Skeletal muscle satellite cell (primary cell): ENCODE measurements at regions not wholly inside any gene's neighbourhood (a gene's known extent, or its start where the extent isn't known, plus 50 kb on each side); places are given as distances from the start of the nearest gene placed in this dataset.
"Not testable (repeated sequence)": the region's sequence is repeated elsewhere in the genome, so short reads cannot be mapped to it uniquely, and the experiment has no call there.

ENCODE experiments used
- H3K27me3 ChIP-seq: 2 replicates; pipeline ENCODE4 v1.7.0; 2013; ENCODE audit warnings: low read length; ENCODE audit not compliant: control insufficient read depth, insufficient read depth
- H3K36me3 ChIP-seq: 2 replicates; pipeline ENCODE4 v1.7.0; 2013; ENCODE audit warnings: mild to moderate bottlenecking, control low read depth, low read length; ENCODE audit not compliant: insufficient read depth
- H3K4me1 ChIP-seq: 2 replicates; pipeline ENCODE4 v1.7.0; 2013; ENCODE audit warnings: low read length; ENCODE audit not compliant: control insufficient read depth, insufficient read depth
- H3K4me2 ChIP-seq: 2 replicates; pipeline ENCODE4 v1.7.0; 2013; ENCODE audit warnings: mild to moderate bottlenecking, low read length
- H3K4me3 ChIP-seq: 2 replicates; pipeline ENCODE4 v1.7.0; 2013; ENCODE audit warnings: low read length
- H3K9ac ChIP-seq: 2 replicates; pipeline ENCODE4 v1.7.0; 2013; ENCODE audit warnings: mild to moderate bottlenecking, low read depth, low read length, moderate library complexity
- H3K9me3 ChIP-seq: replicated peaks from 2 replicates; pipeline ENCODE4 v1.7.0; 2013; ENCODE audit warnings: mild to moderate bottlenecking, control low read depth, low read length

DNA sequence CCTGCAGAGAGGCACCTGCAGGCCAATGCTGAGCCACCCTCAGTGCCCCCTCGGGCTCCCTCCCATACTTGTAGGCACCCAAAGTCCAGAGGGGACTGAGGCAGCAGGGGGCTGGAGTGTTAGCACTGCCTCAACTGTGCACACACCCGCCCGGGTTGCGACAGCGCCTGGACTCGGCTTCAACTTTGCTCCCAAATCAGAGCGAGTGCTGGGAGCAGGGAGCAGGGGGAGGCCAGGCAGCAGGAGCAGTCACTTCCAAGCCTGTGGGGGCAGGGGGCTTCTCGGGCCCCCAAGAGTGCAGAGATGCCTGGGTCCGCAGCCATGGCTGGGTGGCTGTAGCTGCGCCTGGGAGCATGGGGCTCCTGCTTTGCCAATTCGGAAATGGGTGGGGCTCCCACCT is 79.5 kb downstream of the DISP1 start:
- H3K9me3 ChIP-seq: no peaks in the 10 kb centered on the region
- H3K36me3 ChIP-seq: no peaks in the 10 kb centered on the region
- H3K4me1 ChIP-seq: peaks cover 24% of the 10 kb centered on the region
- no peak overlapping the region for H3K9ac ChIP-seq
- no peak overlapping the region for H3K4me2 ChIP-seq
- no peaks in the 10 kb centered on the region for H3K27me3 ChIP-seq
- H3K4me3 ChIP-seq: no peak overlapping the region

DNA sequence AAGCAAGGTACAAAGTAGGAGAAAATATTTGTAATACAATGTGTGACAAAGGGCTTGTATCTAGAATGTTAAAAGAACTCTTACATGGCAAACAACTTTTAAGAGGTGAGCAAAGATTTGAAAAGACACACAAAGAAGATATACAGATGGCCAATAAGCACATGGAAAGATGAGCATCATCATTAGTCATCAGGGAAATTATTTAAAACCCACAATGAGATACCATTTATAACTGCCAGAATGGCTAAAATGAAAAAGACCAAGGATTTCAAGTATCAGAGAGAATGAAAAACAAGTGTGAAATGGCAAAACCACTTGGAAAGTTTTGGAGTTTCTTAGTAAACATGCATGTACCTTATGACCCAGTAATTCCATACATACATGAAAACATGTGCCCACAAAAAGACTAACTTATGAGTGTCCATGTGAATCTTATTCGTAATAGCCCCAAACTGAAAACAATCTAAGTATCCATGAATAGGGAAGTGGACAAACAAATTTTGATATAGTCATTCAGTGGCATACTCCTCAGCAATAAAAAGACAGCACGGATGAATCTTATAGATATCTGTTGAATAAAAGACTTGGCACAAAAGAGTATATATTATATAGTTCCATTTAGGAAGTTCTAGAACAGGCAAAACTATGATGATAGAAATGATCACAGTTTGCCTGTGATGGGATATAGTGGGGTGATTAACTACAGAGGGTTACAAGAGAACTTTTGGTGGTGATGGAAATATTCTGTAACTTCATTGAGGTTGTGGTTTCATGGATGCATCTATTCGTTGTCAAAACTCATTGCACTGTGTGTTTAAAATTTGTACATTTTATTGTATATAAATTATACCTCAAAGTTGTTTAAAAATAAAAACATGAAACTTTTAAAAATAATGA is 82.0 kb downstream of the DISP1 start:
- Histone ChIP-seq H3K36me3 (no peaks in the 10 kb centered on the region), H3K4me2 (peak overlapping the region; percentile 70), H3K4me1 (peaks cover 19% of the 10 kb centered on the region), H3K9ac (peak overlapping the region; percentile 70), H3K27me3 (no peaks in the 10 kb centered on the region), H3K4me3 (peak overlapping the region; percentile 45), H3K9me3 (no peaks in the 10 kb centered on the region)

DNA sequence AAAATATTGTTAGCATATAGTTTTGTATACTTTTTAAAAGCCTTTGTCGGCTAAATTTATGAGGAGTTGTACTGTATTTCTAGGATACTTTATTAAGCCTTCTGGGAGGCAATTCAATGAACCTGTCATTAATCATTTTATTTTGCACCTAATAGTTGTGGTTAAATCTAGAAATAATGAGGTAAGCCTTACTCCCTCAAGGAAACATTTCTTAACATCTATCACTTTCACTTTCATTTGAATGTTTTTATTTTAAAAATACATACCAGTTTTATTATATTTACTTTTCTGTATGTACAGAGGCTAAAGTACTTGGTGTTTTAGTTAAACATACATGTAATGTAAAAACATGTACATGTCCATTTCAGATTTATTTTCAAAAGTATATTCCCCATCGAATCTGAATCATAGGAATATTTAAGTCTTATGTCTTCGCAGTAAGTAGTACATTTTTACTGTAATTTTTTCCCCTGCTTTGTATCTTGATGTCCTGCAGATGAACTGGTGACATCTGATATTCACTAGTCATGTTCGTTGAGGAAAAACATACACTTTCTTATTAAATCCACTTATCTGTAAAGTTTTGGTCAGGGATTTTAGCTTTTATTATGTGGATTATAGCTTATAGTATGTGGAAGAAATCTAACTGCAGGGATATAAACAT is 82.8 kb downstream of the DISP1 start:
- peaks cover 12% of the 10 kb centered on the region for H3K4me1 ChIP-seq
- peak overlapping the region; percentile 70 for H3K4me2 ChIP-seq
- H3K4me3 ChIP-seq: peak overlapping the region; percentile 45
- no peaks in the 10 kb centered on the region for H3K36me3 ChIP-seq
- H3K27me3 ChIP-seq: no peaks in the 10 kb centered on the region
- H3K9ac ChIP-seq: peak overlapping the region; percentile 70
- H3K9me3 ChIP-seq: no peaks in the 10 kb centered on the region

DNA sequence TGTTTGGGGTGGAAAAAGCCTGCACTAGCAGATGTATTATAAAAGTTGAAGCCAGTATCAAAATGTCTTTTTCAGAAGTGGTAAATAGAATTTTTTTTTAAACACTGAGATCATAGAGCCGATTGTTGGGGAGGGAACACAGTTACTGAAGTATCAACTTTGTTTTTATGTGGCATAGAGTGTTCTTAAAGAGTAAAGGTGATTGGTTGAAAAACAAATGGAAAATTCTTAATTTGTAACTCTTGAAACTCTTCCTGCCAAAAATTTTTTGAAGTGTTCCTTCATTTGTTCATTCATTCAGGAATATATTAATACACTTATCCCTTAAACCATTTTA is 83.3 kb downstream of the DISP1 start:
- peak overlapping the region; percentile 70 for H3K4me2 ChIP-seq
- H3K36me3 ChIP-seq: no peaks in the 10 kb centered on the region
- H3K9me3 ChIP-seq: no peaks in the 10 kb centered on the region
- H3K9ac ChIP-seq: peak overlapping the region; percentile 70
- peak overlapping the region; percentile 45 for H3K4me3 ChIP-seq
- peaks cover 11% of the 10 kb centered on the region for H3K4me1 ChIP-seq
- no peaks in the 10 kb centered on the region for H3K27me3 ChIP-seq

DNA sequence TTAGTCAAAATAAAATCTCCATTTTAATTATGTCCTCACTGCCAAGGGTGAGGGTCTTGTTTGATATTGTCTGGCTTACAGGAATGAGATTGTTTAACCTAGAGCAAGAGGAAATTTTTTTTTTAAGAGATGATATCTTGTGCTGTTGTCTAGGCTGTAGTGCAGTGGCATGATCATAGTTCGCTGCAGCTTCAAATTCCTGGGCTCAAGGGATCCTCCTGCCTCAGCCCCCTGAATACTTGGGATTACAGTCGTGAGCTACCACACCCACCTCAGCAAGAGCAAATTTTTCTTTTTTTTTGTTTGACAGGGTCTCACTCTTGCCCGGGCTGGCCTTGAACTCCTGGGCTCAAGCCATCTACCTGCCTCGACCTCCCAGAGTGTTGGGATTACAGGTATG is 84.6 kb downstream of the DISP1 start:
- Histone ChIP-seq H3K9ac (no peak overlapping the region), H3K27me3 (no peaks in the 10 kb centered on the region), H3K9me3 (no peaks in the 10 kb centered on the region), H3K4me2 (no peak overlapping the region), H3K4me1 (peaks cover 8% of the 10 kb centered on the region), H3K4me3 (no peak overlapping the region), H3K36me3 (no peaks in the 10 kb centered on the region)

- Histone ChIP-seq H3K4me2 (no peak overlapping the region), H3K4me3 (no peak overlapping the region), H3K9ac (no peak overlapping the region), H3K4me1 (peaks cover 2% of the 10 kb centered on the region), H3K27me3 (no peaks in the 10 kb centered on the region), H3K9me3 (no peaks in the 10 kb centered on the region), H3K36me3 (no peaks in the 10 kb centered on the region)
Observed at GRCh38 chr1:222904451-222904850, 89.6 kb downstream of the DISP1 start.

- Histone ChIP-seq H3K4me3 (no peak overlapping the region), H3K4me2 (no peak overlapping the region), H3K4me1 (peaks cover 8% of the 10 kb centered on the region), H3K36me3 (no peaks in the 10 kb centered on the region), H3K27me3 (no peaks in the 10 kb centered on the region), H3K9ac (no peak overlapping the region), H3K9me3 (no peaks in the 10 kb centered on the region)
Observed at GRCh38 chr1:222905151-222905550, 90.3 kb downstream of the DISP1 start.

- H3K4me3 ChIP-seq, H3K9ac ChIP-seq, H3K36me3 ChIP-seq, H3K4me2 ChIP-seq, H3K27me3 ChIP-seq, H3K9me3 ChIP-seq: not testable (repeated sequence)
- peaks cover 13% of the 10 kb centered on the region for H3K4me1 ChIP-seq
Observed at GRCh38 chr1:222906271-222906739, 91.5 kb downstream of the DISP1 start.

DNA sequence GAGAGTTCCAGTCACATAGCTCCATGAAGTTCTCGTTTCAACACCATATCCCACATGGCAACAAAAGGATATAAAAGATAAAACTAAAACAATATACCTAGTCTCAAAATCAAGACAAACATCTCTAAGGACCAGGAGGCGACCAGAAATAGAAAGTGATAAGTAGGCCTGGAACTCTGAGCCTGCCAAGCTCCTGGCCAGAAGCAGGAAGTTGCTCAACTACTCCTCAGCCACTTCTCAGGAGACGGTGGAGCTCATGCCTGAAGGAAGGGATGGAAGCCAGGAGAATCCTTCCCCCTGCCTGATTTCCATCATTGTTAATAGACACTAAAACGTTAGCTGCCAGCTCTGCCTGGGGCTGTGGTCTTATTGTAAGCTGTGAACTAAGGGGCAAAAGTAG is 94.7 kb downstream of the DISP1 start:
- H3K4me2 ChIP-seq: no peak overlapping the region
- H3K4me1 ChIP-seq: peaks cover 29% of the 10 kb centered on the region
- H3K36me3 ChIP-seq: no peaks in the 10 kb centered on the region
- no peaks in the 10 kb centered on the region for H3K9me3 ChIP-seq
- no peak overlapping the region for H3K9ac ChIP-seq
- no peaks in the 10 kb centered on the region for H3K27me3 ChIP-seq
- no peak overlapping the region for H3K4me3 ChIP-seq

GRCh38 chr1:222910699-222911098 is 95.9 kb downstream of the DISP1 start:
- Histone ChIP-seq H3K4me2 (no peak overlapping the region), H3K9me3 (no peaks in the 10 kb centered on the region), H3K36me3 (no peaks in the 10 kb centered on the region), H3K4me3 (no peak overlapping the region), H3K4me1 (peaks cover 40% of the 10 kb centered on the region), H3K27me3 (no peaks in the 10 kb centered on the region), H3K9ac (no peak overlapping the region)

DNA sequence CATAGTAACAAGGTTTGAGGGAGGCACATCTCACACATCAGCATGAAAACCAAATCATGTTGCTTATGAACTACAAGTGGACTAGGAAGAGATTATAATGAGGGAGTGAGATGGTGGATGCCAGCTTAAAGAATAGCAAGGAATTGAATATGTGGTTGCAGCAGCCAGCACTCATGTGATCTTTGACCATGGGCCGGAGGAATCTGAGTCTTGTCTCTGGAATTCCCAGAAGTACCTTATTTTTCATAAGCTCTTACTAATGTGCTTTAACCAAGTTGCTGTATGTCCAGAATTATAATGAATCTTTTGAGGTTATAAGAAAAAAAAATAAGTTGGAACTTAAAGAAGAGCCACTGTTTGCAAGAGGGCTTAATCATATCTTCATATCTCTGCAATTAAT is 97.0 kb downstream of the DISP1 start:
- Histone ChIP-seq H3K36me3 (no peaks in the 10 kb centered on the region), H3K4me1 (peaks cover 41% of the 10 kb centered on the region), H3K4me2 (no peak overlapping the region), H3K9ac (peak overlapping the region; percentile 44), H3K4me3 (no peak overlapping the region), H3K9me3 (no peaks in the 10 kb centered on the region), H3K27me3 (no peaks in the 10 kb centered on the region)

GRCh38 chr1:222912730-222913129 is 97.9 kb downstream of the DISP1 start:
- no peaks in the 10 kb centered on the region for H3K27me3 ChIP-seq
- no peak overlapping the region for H3K4me2 ChIP-seq
- H3K36me3 ChIP-seq: no peaks in the 10 kb centered on the region
- H3K4me1 ChIP-seq: peaks cover 41% of the 10 kb centered on the region
- no peak overlapping the region for H3K4me3 ChIP-seq
- H3K9ac ChIP-seq: no peak overlapping the region
- H3K9me3 ChIP-seq: peaks cover 4% of the 10 kb centered on the region
